ENCODE measurements at regions not wholly inside any gene's neighbourhood (a gene's known extent, or its start where the extent isn't known, plus 50 kb on each side); places are given as distances from the start of the nearest gene placed in this dataset.
A peak's percentile ranks its signal among the peaks of the same experiment; 100 is the strongest.

GRCh38 chr11:110778343-110778742, 66.1 kb upstream of the ARHGAP20 start:
- Histone ChIP-seq H3K27me3 (replicated peaks; ENCODE audit: control insufficient read depth, insufficient read depth, low read length) (no peaks in the 10 kb centered on the region), H3K36me3 (ENCODE audit: control insufficient read depth, insufficient read depth, low read length) (no peaks in the 10 kb centered on the region), H3K4me3 (replicated peaks; ENCODE audit: low read depth, low read length) (no peak overlapping the region)
- DNase-seq (ENCODE audit: extremely low read depth, insufficient read length) = peak; percentile 28
- TF ChIP-seq CTCF (IDR thresholded peaks at IDR 0.05; ENCODE audit: insufficient read depth, low read length, poor library complexity, severe bottlenecking) = no peak

DNA sequence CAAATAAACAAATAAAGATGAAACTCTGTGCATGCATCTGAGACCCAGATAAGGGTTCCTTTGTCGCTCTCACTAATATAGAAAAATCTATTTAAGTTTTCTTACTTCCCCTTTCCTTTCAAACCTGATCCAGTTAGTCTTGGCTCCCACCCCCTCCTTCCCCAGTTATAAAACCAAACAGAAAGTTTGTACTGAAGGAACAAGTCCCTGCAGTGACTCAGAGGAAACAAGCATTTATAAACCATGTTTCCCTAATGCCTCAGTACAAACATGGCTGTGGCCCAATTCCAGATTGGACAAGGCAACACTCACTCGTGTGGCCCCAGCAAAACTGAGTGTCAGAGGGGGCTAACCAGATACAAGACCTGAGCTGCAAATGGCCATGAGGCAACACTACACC, 65.5 kb upstream of the ARHGAP20 start:
- H3K27me3 ChIP-seq (replicated peaks; ENCODE audit: control insufficient read depth, insufficient read depth, low read length) = no peaks in the 10 kb centered on the region
- H3K4me3 ChIP-seq (replicated peaks; ENCODE audit: low read depth, low read length) = no peak overlapping the region
- DNase-seq (ENCODE audit: extremely low read depth, insufficient read length) = peak; percentile 16
- no peaks in the 10 kb centered on the region for H3K36me3 ChIP-seq (ENCODE audit: control insufficient read depth, insufficient read depth, low read length)
- no peak for TF ChIP-seq CTCF (IDR thresholded peaks at IDR 0.05; ENCODE audit: insufficient read depth, low read length, poor library complexity, severe bottlenecking)

DNA sequence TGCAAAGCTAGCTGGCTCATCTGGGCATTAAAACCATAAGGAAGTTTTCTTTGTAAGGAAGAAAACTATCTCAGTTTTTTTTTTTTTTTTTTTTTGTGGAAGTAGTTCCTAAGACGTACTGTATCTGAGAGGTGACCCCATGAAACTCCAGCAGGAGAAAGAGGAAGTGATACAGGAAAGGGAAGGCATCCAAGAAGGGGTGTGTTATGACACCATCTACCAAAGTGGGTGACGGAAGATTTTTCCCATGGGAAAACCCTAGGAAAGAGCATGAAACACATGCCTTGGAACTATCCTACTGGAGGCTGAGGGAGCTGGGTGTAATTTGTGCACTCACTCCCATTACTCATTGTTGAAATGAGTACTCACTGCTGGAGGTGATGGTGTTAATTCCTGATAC, 63.8 kb upstream of the ARHGAP20 start:
- DNase-seq (ENCODE audit: extremely low read depth, insufficient read length) = no peak
- H3K27me3 ChIP-seq (replicated peaks; ENCODE audit: control insufficient read depth, insufficient read depth, low read length) = no peaks in the 10 kb centered on the region
- TF ChIP-seq CTCF (IDR thresholded peaks at IDR 0.05; ENCODE audit: insufficient read depth, low read length, poor library complexity, severe bottlenecking) = no peak
- H3K36me3 ChIP-seq (ENCODE audit: control insufficient read depth, insufficient read depth, low read length) = no peaks in the 10 kb centered on the region
- no peak overlapping the region for H3K4me3 ChIP-seq (replicated peaks; ENCODE audit: low read depth, low read length)

DNA sequence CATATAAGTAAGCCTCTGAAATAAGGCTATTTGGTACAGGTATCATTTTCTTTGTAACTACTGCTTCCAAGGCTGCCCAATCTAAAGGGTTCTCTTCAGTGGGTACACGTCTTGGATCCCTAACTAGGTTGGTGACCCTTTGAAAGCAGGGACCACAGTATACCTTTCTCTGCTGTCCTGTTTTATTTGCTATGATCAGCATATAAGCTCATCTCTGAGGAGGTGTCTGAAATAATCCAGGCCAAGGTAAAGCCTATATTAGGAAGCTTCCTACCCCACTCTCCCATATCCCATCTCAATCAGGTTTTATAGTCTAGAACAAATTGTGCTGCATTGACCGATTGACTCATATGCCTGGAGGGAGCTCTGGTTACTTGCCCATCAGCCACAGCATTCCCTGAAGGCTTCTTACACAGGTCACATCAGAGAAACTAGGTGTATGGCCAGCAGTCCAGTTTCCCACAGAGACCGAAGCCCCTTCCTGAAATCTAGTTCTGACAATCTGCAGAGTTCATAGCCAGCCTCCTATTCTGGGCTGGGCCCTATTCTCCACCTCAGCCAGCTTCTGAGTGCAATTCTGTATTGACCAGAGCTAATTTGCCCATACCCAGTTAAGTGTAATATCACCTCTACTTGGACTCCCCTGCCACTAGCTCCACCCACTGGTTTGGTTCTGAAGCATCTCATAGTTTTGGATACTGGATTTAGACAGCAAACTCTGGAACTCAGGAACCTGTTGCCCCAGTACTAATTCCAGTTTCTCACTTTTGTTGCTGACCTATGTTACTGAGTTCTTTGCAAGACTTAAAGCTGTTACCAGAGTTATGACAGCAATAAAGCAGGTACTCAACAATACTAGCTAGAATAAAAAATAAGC, 62.1 kb upstream of the ARHGAP20 start:
- Histone ChIP-seq H3K4me3 (replicated peaks; ENCODE audit: low read depth, low read length) (no peak overlapping the region), H3K36me3 (ENCODE audit: control insufficient read depth, insufficient read depth, low read length) (no peaks in the 10 kb centered on the region), H3K27me3 (replicated peaks; ENCODE audit: control insufficient read depth, insufficient read depth, low read length) (no peaks in the 10 kb centered on the region)
- no peak for DNase-seq (ENCODE audit: extremely low read depth, insufficient read length)
- TF ChIP-seq CTCF (IDR thresholded peaks at IDR 0.05; ENCODE audit: insufficient read depth, low read length, poor library complexity, severe bottlenecking) = no peak

- no peak for TF ChIP-seq CTCF (IDR thresholded peaks at IDR 0.05; ENCODE audit: insufficient read depth, low read length, poor library complexity, severe bottlenecking)
- no peak for DNase-seq (ENCODE audit: extremely low read depth, insufficient read length)
- no peaks in the 10 kb centered on the region for H3K36me3 ChIP-seq (ENCODE audit: control insufficient read depth, insufficient read depth, low read length)
- no peaks in the 10 kb centered on the region for H3K27me3 ChIP-seq (replicated peaks; ENCODE audit: control insufficient read depth, insufficient read depth, low read length)
- H3K4me3 ChIP-seq (replicated peaks; ENCODE audit: low read depth, low read length) = no peak overlapping the region
Measured at GRCh38 chr11:110773442-110773841, 61.2 kb upstream of the ARHGAP20 start.
